Kasumi-1 (cell line): ENCODE measurements at regions not wholly inside any gene's neighbourhood (a gene's known extent, or its start where the extent isn't known, plus 50 kb on each side); places are given as distances from the start of the nearest gene placed in this dataset.
A peak's percentile ranks its signal among the peaks of the same experiment; 100 is the strongest.

Experiments
- DNase-seq, 2 experiments: peaks; one replicate each; lab custom pipeline; 2025; lab: John Stamatoyannopoulos, UW

- no peak for DNase-seq
Observed at GRCh38 chr2:205937211-205937610, 148.8 kb downstream of the INO80D start.

- no peak for DNase-seq
Observed at GRCh38 chr2:205936446-205936845, 149.5 kb downstream of the INO80D start.

- no peak for DNase-seq
Observed at GRCh38 chr2:205934443-205934842, 151.5 kb downstream of the INO80D start.

- no peak for DNase-seq
Observed at GRCh38 chr2:205932861-205933260, 153.1 kb downstream of the INO80D start.

- no peak for DNase-seq
Observed at GRCh38 chr2:205931388-205931787, 154.6 kb downstream of the INO80D start.

GRCh38 chr2:205930209-205930608 is 155.8 kb downstream of the INO80D start:
- no peak for DNase-seq

GRCh38 chr2:205929246-205929942 is 156.6 kb downstream of the INO80D start:
- DNase-seq = no peak

- DNase-seq = peak; percentile 11 to 36
Observed at GRCh38 chr2:205925373-205926337, 160.3 kb downstream of the INO80D start.

- no peak for DNase-seq
Observed at GRCh38 chr2:205924676-205925075, 161.3 kb downstream of the INO80D start.

- no peak for DNase-seq
Observed at GRCh38 chr2:205915130-205915524, 170.8 kb downstream of the INO80D start.

- no peak for DNase-seq
Observed at GRCh38 chr2:205914213-205915129, 171.5 kb downstream of the INO80D start.

- no peak for DNase-seq
Observed at GRCh38 chr2:205913668-205914067, 172.3 kb downstream of the INO80D start.

- DNase-seq = no peak
Observed at GRCh38 chr2:205911306-205911705, 174.7 kb downstream of the INO80D start.

GRCh38 chr2:205909184-205909572 is 176.8 kb downstream of the INO80D start:
- no peak for DNase-seq

GRCh38 chr2:205908212-205909183 is 177.5 kb downstream of the INO80D start:
- no peak for DNase-seq

- DNase-seq = no peak
Observed at GRCh38 chr2:205906419-205906818, 179.6 kb downstream of the INO80D start.

- DNase-seq = no peak
Observed at GRCh38 chr2:205905576-205905975, 180.4 kb downstream of the INO80D start.

- no peak for DNase-seq
Observed at GRCh38 chr2:205904873-205905272, 181.1 kb downstream of the INO80D start.

- peak in 1 of 2 experiments; percentile 12 for DNase-seq
Observed at GRCh38 chr2:205903549-205904129, 182.3 kb downstream of the INO80D start.

GRCh38 chr2:205902900-205903237 is 183.1 kb downstream of the INO80D start:
- DNase-seq = no peak
